ENCODE measurements at regions not wholly inside any gene's neighbourhood (a gene's known extent, or its start where the extent isn't known, plus 50 kb on each side); places are given as distances from the start of the nearest gene placed in this dataset.

GRCh38 chr18:28666216-28666615 lies 489.3 kb upstream of the CDH2 start:
- Histone ChIP-seq H3K36me3 (ENCODE audit: control insufficient read depth in 2 of 3, insufficient read depth in 3 of 3, low read length in 3 of 3) (no peaks in the 10 kb centered on the region), H3K27me3 (ENCODE audit: control insufficient read depth, insufficient read depth, low read length) (no peaks in the 10 kb centered on the region), H3K27ac (ENCODE audit: low read depth in 2 of 2, low read length in 2 of 2) (no peak overlapping the region), H3K9ac (ENCODE audit: low read length in 3 of 3) (no peak overlapping the region), H3K4me3 (ENCODE audit: low read length in 3 of 3) (no peak overlapping the region), H3K9me3 (ENCODE audit: control insufficient read depth in 2 of 3, insufficient read depth in 1 of 3, low read length in 3 of 3) (no peaks in the 10 kb centered on the region), H3K4me1 (ENCODE audit: control insufficient read depth in 2 of 3, insufficient read depth in 2 of 3, low read depth in 1 of 3, low read length in 3 of 3) (no peaks in the 10 kb centered on the region)
- DNase-seq, result no peak
- intact Hi-C loops (cut with DNase I), result no loop called here
- no peak for TF ChIP-seq CTCF (IDR thresholded peaks at IDR 0.05; ENCODE audit: borderline replicate concordance, extremely low read depth, insufficient read depth)
- FAIRE-seq, result no peak

- FAIRE-seq (no peak), DNase-seq (no peak)
- H3K9ac ChIP-seq (ENCODE audit: low read length in 3 of 3), result no peak overlapping the region
- H3K9me3 ChIP-seq (ENCODE audit: control insufficient read depth in 2 of 3, insufficient read depth in 1 of 3, low read length in 3 of 3), result no peaks in the 10 kb centered on the region
- no peak overlapping the region for H3K4me3 ChIP-seq (ENCODE audit: low read length in 3 of 3)
- H3K27me3 ChIP-seq (ENCODE audit: control insufficient read depth, insufficient read depth, low read length), result no peaks in the 10 kb centered on the region
- no peaks in the 10 kb centered on the region for H3K4me1 ChIP-seq (ENCODE audit: control insufficient read depth in 2 of 3, insufficient read depth in 2 of 3, low read depth in 1 of 3, low read length in 3 of 3)
- no peaks in the 10 kb centered on the region for H3K36me3 ChIP-seq (ENCODE audit: control insufficient read depth in 2 of 3, insufficient read depth in 3 of 3, low read length in 3 of 3)
- H3K27ac ChIP-seq (ENCODE audit: low read depth in 2 of 2, low read length in 2 of 2), result no peak overlapping the region
- intact Hi-C loops (cut with DNase I), result no loop called here
- TF ChIP-seq CTCF (IDR thresholded peaks at IDR 0.05; ENCODE audit: borderline replicate concordance, extremely low read depth, insufficient read depth), result no peak
These were observed 481.0 kb upstream of the CDH2 start for GRCh38 chr18:28657961-28658360.

- no peak overlapping the region for H3K4me3 ChIP-seq (ENCODE audit: low read length in 3 of 3)
- no peaks in the 10 kb centered on the region for H3K9me3 ChIP-seq (ENCODE audit: control insufficient read depth in 2 of 3, insufficient read depth in 1 of 3, low read length in 3 of 3)
- intact Hi-C loops (cut with DNase I), result no loop called here
- H3K27me3 ChIP-seq (ENCODE audit: control insufficient read depth, insufficient read depth, low read length), result no peaks in the 10 kb centered on the region
- DNase-seq, result no peak
- FAIRE-seq, result no peak
- H3K36me3 ChIP-seq (ENCODE audit: control insufficient read depth in 2 of 3, insufficient read depth in 3 of 3, low read length in 3 of 3), result no peaks in the 10 kb centered on the region
- H3K27ac ChIP-seq (ENCODE audit: low read depth in 2 of 2, low read length in 2 of 2), result no peak overlapping the region
- no peak overlapping the region for H3K9ac ChIP-seq (ENCODE audit: low read length in 3 of 3)
- no peak for TF ChIP-seq CTCF (IDR thresholded peaks at IDR 0.05; ENCODE audit: borderline replicate concordance, extremely low read depth, insufficient read depth)
- no peaks in the 10 kb centered on the region for H3K4me1 ChIP-seq (ENCODE audit: control insufficient read depth in 2 of 3, insufficient read depth in 2 of 3, low read depth in 1 of 3, low read length in 3 of 3)
These were observed 475.7 kb upstream of the CDH2 start for GRCh38 chr18:28652654-28653053.

- H3K9ac ChIP-seq (ENCODE audit: low read length in 3 of 3), result no peak overlapping the region
- no peaks in the 10 kb centered on the region for H3K9me3 ChIP-seq (ENCODE audit: control insufficient read depth in 2 of 3, insufficient read depth in 1 of 3, low read length in 3 of 3)
- FAIRE-seq (no peak), DNase-seq (no peak)
- H3K27ac ChIP-seq (ENCODE audit: low read depth in 2 of 2, low read length in 2 of 2), result no peak overlapping the region
- H3K4me1 ChIP-seq (ENCODE audit: control insufficient read depth in 2 of 3, insufficient read depth in 2 of 3, low read depth in 1 of 3, low read length in 3 of 3), result no peaks in the 10 kb centered on the region
- H3K36me3 ChIP-seq (ENCODE audit: control insufficient read depth in 2 of 3, insufficient read depth in 3 of 3, low read length in 3 of 3), result no peaks in the 10 kb centered on the region
- H3K27me3 ChIP-seq (ENCODE audit: control insufficient read depth, insufficient read depth, low read length), result no peaks in the 10 kb centered on the region
- intact Hi-C loops (cut with DNase I), result no loop called here
- no peak for TF ChIP-seq CTCF (IDR thresholded peaks at IDR 0.05; ENCODE audit: borderline replicate concordance, extremely low read depth, insufficient read depth)
- H3K4me3 ChIP-seq (ENCODE audit: low read length in 3 of 3), result no peak overlapping the region
These were observed 474.4 kb upstream of the CDH2 start for GRCh38 chr18:28651298-28651697.
